DND-41 (cell line): ENCODE measurements at regions not wholly inside any gene's neighbourhood (a gene's known extent, or its start where the extent isn't known, plus 50 kb on each side); places are given as distances from the start of the nearest gene placed in this dataset.
"Not testable (repeated sequence)": the region's sequence is repeated elsewhere in the genome, so short reads cannot be mapped to it uniquely, and the experiment has no call there.

Source experiments
- ATAC-seq: fragments of 200-7000 bp; cut with Tn5 transposase; 3 replicates; pipeline ENCODE4 v1.9.1; 2021; ENCODE audit warnings: low read depth; ENCODE audit not compliant: insufficient read depth
- DNase-seq: peaks from one replicate; pipeline ENCODE4 v3.0.0-alpha.2; 2020
- H2AFZ ChIP-seq: 2 replicates; pipeline ENCODE4 v1.6.0; 2012; ENCODE audit warnings: low read depth, low read length
- H3K27ac ChIP-seq: 2 replicates; pipeline ENCODE4 v1.5.1; 2012; ENCODE audit warnings: low read length, inconsistent platforms
- H3K27me3 ChIP-seq: fragments of 200-600 bp; sonication (generic); 2 replicates; pipeline ENCODE4 v1.6.0; 2012; ENCODE audit warnings: low read length, mild to moderate bottlenecking, inconsistent platforms; ENCODE audit not compliant: insufficient read depth, poor library complexity
- H3K36me3 ChIP-seq: 2 replicates; pipeline ENCODE4 v1.5.1; 2012; ENCODE audit warnings: low read length, inconsistent platforms; ENCODE audit not compliant: insufficient read depth
- H3K4me1 ChIP-seq: 2 replicates; pipeline ENCODE4 v1.5.1; 2012; ENCODE audit warnings: mild to moderate bottlenecking, low read length; ENCODE audit not compliant: insufficient read depth
- H3K4me2 ChIP-seq: 2 replicates; pipeline ENCODE4 v1.6.0; 2012; ENCODE audit warnings: mild to moderate bottlenecking, moderate library complexity, low read length, inconsistent platforms; ENCODE audit not compliant: insufficient read depth
- H3K4me3 ChIP-seq, 2 experiments: fragments of 200-600 bp in 1 of 2; shearing (Covaris generic) in 1 of 2; 2 replicates each; pipeline ENCODE4 v1.5.1; 2012 to 2016; ENCODE audit warnings: inconsistent platforms in 2 of 2, low read length in 2 of 2, mild to moderate bottlenecking in 2 of 2, low read depth in 1 of 2, moderate library complexity in 1 of 2
- H3K79me2 ChIP-seq: 2 replicates; pipeline ENCODE4 v1.6.0; 2012; ENCODE audit warnings: low read length, inconsistent platforms; ENCODE audit not compliant: insufficient read depth
- H3K9ac ChIP-seq: 2 replicates; pipeline ENCODE4 v1.6.0; 2012; ENCODE audit warnings: low read depth, mild to moderate bottlenecking, inconsistent platforms, low read length, moderate library complexity
- H3K9me3 ChIP-seq: 2 replicates; pipeline ENCODE4 v1.5.1; 2012; ENCODE audit warnings: low read length, moderate library complexity, mild to moderate bottlenecking, inconsistent platforms; ENCODE audit not compliant: insufficient read depth, severe bottlenecking
- H4K20me1 ChIP-seq: 2 replicates; pipeline ENCODE4 v1.6.0; 2012; ENCODE audit warnings: low read length; ENCODE audit not compliant: insufficient read depth
- CTCF ChIP-seq: IDR thresholded peaks from 2 replicates; pipeline ENCODE4 v1.5.1; 2012; ENCODE audit warnings: borderline replicate concordance, low read length, moderate library complexity, mild to moderate bottlenecking; ENCODE audit not compliant: poor library complexity, severe bottlenecking; ENCODE audit errors: extremely low read depth
- EZH2 ChIP-seq: IDR thresholded peaks from 3 replicates; pipeline ENCODE4 v1.6.1; 2012; ENCODE audit warnings: borderline replicate concordance, low read depth, mild to moderate bottlenecking, moderate library complexity, low read length, inconsistent platforms; ENCODE audit not compliant: severe bottlenecking

GRCh38 chr1:79151006-79151796 is 144.7 kb upstream of the ADGRL4 start:
- no peak for TF ChIP-seq CTCF
- TF ChIP-seq EZH2, result no peak
- Histone ChIP-seq H3K4me1 (no peaks in the 10 kb centered on the region), H4K20me1 (no peaks in the 10 kb centered on the region), H3K27ac (no peak overlapping the region), H3K9ac (no peak overlapping the region), H3K79me2 (no peaks in the 10 kb centered on the region), H3K27me3 (no peaks in the 10 kb centered on the region), H2AFZ (no peak overlapping the region), H3K36me3 (no peaks in the 10 kb centered on the region), H3K4me3 (no peak overlapping the region), H3K4me2 (no peak overlapping the region), H3K9me3 (no peaks in the 10 kb centered on the region)
- DNase-seq (no peak), ATAC-seq (no peak)

GRCh38 chr1:79150576-79150975 is 144.0 kb upstream of the ADGRL4 start:
- no peaks in the 10 kb centered on the region for H3K27me3 ChIP-seq
- H3K36me3 ChIP-seq, result no peaks in the 10 kb centered on the region
- H4K20me1 ChIP-seq, result no peaks in the 10 kb centered on the region
- no peak for DNase-seq
- H3K4me2 ChIP-seq, result no peak overlapping the region
- no peaks in the 10 kb centered on the region for H3K9me3 ChIP-seq
- H2AFZ ChIP-seq, result no peak overlapping the region
- TF ChIP-seq EZH2 (no peak), CTCF (no peak)
- no peaks in the 10 kb centered on the region for H3K79me2 ChIP-seq
- no peak overlapping the region for H3K9ac ChIP-seq
- no peaks in the 10 kb centered on the region for H3K4me1 ChIP-seq
- no peak overlapping the region for H3K27ac ChIP-seq
- H3K4me3 ChIP-seq, result no peak overlapping the region
- ATAC-seq, result no peak

- not testable (repeated sequence) for H3K9ac ChIP-seq, H3K4me3 ChIP-seq, H3K27me3 ChIP-seq, DNase-seq, H3K36me3 ChIP-seq, H3K79me2 ChIP-seq, ATAC-seq, H3K27ac ChIP-seq, H4K20me1 ChIP-seq, H3K4me1 ChIP-seq, H3K9me3 ChIP-seq, H2AFZ ChIP-seq, H3K4me2 ChIP-seq
These were observed 131.7 kb upstream of the ADGRL4 start for GRCh38 chr1:79138227-79138626.

- Histone ChIP-seq H3K9ac (no peak overlapping the region), H4K20me1 (no peaks in the 10 kb centered on the region), H3K79me2 (no peaks in the 10 kb centered on the region), H3K9me3 (no peaks in the 10 kb centered on the region), H3K27me3 (no peaks in the 10 kb centered on the region), H3K36me3 (no peaks in the 10 kb centered on the region), H3K4me2 (no peak overlapping the region), H3K4me3 (no peak overlapping the region), H2AFZ (no peak overlapping the region), H3K27ac (no peak overlapping the region), H3K4me1 (no peaks in the 10 kb centered on the region)
- no peak for ATAC-seq
- DNase-seq, result no peak
- TF ChIP-seq CTCF (no peak), EZH2 (no peak)
These were observed 127.3 kb upstream of the ADGRL4 start for GRCh38 chr1:79133774-79134364.
